ENCODE measurements at regions not wholly inside any gene's neighbourhood (a gene's known extent, or its start where the extent isn't known, plus 50 kb on each side); places are given as distances from the start of the nearest gene placed in this dataset.

DNA sequence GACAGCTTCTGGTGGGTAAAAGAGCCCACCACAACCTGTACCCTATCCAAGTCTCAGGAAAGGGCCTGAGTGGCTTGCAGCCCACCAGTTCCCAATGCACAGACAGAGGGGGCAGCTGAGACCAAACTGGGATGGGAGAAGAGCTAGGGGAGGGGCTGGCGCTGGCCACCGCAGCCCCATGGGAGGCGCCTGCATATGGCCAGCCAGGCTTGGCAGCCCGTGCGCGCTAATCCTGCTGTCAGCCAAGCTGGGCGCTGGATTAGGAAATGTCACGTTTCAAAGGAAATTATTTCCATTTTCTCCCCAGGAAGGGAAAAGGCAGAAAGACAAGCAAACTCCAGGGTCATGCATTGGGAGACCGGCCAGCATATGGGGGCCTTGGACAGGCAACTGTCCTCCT is 236.8 kb downstream of the BUD13 start:
- no peak for TF ChIP-seq EZH2 (IDR thresholded peaks at IDR 0.05; ENCODE audit: borderline replicate concordance, low read length)
- no peak for TF ChIP-seq CTCF (IDR thresholded peaks at IDR 0.05; ENCODE audit: low read length)

Data from OCI-LY1 (cell line).